ENCODE measurements at regions not wholly inside any gene's neighbourhood (a gene's known extent, or its start where the extent isn't known, plus 50 kb on each side); places are given as distances from the start of the nearest gene placed in this dataset.

- no peak for TF ChIP-seq ZNF23 (tag by site-specific recombination; IDR thresholded peaks at IDR 0.05; ENCODE audit: borderline replicate concordance)
- TF ChIP-seq ZNF558 (tag by site-specific recombination; IDR thresholded peaks at IDR 0.05), result no peak
- TF ChIP-seq, protein P1, sequence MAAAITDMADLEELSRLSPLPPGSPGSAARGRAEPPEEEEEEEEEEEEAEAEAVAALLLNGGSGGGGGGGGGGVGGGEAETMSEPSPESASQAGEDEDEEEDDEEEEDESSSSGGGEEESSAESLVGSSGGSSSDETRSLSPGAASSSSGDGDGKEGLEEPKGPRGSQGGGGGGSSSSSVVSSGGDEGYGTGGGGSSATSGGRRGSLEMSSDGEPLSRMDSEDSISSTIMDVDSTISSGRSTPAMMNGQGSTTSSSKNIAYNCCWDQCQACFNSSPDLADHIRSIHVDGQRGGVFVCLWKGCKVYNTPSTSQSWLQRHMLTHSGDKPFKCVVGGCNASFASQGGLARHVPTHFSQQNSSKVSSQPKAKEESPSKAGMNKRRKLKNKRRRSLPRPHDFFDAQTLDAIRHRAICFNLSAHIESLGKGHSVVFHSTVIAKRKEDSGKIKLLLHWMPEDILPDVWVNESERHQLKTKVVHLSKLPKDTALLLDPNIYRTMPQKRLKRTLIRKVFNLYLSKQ (tag by site-specific recombination; IDR thresholded peaks at IDR 0.05; ENCODE audit: borderline replicate concordance), result no peak
- no peak for TF ChIP-seq ZNF324 (tag by site-specific recombination; IDR thresholded peaks at IDR 0.05)
- no peak for TF ChIP-seq REST (tag by site-specific recombination; IDR thresholded peaks at IDR 0.05)
- TF ChIP-seq ZNF530 (tag by site-specific recombination; IDR thresholded peaks at IDR 0.05; ENCODE audit: low read depth), result no peak
- TF ChIP-seq ZNF585B (tag by site-specific recombination; IDR thresholded peaks at IDR 0.05), result no peak
- TF ChIP-seq ZNF18 (tag by site-specific recombination; IDR thresholded peaks at IDR 0.05), result no peak
These were observed 94.2 kb upstream of the PRKCQ start (continued) for GRCh38 chr10:6674291-6674690.

- no peaks in the 10 kb centered on the region for H3K9me3 ChIP-seq (ENCODE audit: control insufficient read depth, insufficient read depth, low read depth, low read length)
- POLR2A ChIA-PET, result no interaction called here
- CTCF ChIA-PET, result interaction anchor here (0.6 kb wide), 2 partner anchors 147 to 246 kb away, joined by 3 to 5 read pairs; no protein-coding TSS in a partner anchor
- H3K4me1 ChIP-seq (ENCODE audit: control insufficient read depth, insufficient read depth, low read length), result no peaks in the 10 kb centered on the region
- no peak overlapping the region for H3K27ac ChIP-seq (ENCODE audit: extremely low read depth, low read depth, low read length)
- H3K4me3 ChIP-seq (ENCODE audit: low read depth, low read length), result no peak overlapping the region
- TF ChIP-seq ZNF391 (tag by site-specific recombination; IDR thresholded peaks at IDR 0.05; ENCODE audit: borderline replicate concordance, low read depth), result no peak
- TF ChIP-seq ZNF223 (tag by site-specific recombination; IDR thresholded peaks at IDR 0.05), result no peak
- TF ChIP-seq HOXA7 (CRISPR knock-in tag; IDR thresholded peaks at IDR 0.05; ENCODE audit: borderline replicate concordance), result no peak
- TF ChIP-seq ZNF571 (tag by site-specific recombination; IDR thresholded peaks at IDR 0.05), result no peak
- TF ChIP-seq ZNF580 (tag by site-specific recombination; IDR thresholded peaks at IDR 0.05), result no peak
- no peak for TF ChIP-seq ZFP41 (tag by site-specific recombination; IDR thresholded peaks at IDR 0.05; ENCODE audit: borderline replicate concordance)
- TF ChIP-seq WT1 (tag by site-specific recombination; IDR thresholded peaks at IDR 0.05), result no peak
- TF ChIP-seq ZNF544 (tag by site-specific recombination; IDR thresholded peaks at IDR 0.05), result no peak
- TF ChIP-seq, protein P2, sequence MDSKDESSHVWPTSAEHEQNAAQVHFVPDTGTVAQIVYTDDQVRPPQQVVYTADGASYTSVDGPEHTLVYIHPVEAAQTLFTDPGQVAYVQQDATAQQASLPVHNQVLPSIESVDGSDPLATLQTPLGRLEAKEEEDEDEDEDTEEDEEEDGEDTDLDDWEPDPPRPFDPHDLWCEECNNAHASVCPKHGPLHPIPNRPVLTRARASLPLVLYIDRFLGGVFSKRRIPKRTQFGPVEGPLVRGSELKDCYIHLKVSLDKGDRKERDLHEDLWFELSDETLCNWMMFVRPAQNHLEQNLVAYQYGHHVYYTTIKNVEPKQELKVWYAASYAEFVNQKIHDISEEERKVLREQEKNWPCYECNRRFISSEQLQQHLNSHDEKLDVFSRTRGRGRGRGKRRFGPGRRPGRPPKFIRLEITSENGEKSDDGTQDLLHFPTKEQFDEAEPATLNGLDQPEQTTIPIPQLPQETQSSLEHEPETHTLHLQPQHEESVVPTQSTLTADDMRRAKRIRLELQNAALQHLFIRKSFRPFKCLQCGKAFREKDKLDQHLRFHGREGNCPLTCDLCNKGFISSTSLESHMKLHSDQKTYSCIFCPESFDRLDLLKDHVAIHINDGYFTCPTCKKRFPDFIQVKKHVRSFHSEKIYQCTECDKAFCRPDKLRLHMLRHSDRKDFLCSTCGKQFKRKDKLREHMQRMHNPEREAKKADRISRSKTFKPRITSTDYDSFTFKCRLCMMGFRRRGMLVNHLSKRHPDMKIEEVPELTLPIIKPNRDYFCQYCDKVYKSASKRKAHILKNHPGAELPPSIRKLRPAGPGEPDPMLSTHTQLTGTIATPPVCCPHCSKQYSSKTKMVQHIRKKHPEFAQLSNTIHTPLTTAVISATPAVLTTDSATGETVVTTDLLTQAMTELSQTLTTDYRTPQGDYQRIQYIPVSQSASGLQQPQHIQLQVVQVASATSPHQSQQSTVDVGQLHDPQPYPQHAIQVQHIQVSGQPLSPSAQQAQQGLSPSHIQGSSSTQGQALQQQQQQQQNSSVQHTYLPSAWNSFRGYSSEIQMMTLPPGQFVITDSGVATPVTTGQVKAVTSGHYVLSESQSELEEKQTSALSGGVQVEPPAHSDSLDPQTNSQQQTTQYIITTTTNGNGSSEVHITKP (tag by site-specific recombination; IDR thresholded peaks at IDR 0.05), result no peak
- no peak for TF ChIP-seq ATF2 (tag by site-specific recombination; IDR thresholded peaks at IDR 0.05; ENCODE audit: low read depth)
- no peaks in the 10 kb centered on the region for H3K36me3 ChIP-seq (ENCODE audit: control insufficient read depth in 2 of 2, insufficient read depth in 1 of 2, low read length in 2 of 2)
These were observed 91.9 kb upstream of the PRKCQ start for GRCh38 chr10:6671976-6672375.

Data from HEK293 (cell line).